ENCODE measurements at regions not wholly inside any gene's neighbourhood (a gene's known extent, or its start where the extent isn't known, plus 50 kb on each side); places are given as distances from the start of the nearest gene placed in this dataset.

DNA sequence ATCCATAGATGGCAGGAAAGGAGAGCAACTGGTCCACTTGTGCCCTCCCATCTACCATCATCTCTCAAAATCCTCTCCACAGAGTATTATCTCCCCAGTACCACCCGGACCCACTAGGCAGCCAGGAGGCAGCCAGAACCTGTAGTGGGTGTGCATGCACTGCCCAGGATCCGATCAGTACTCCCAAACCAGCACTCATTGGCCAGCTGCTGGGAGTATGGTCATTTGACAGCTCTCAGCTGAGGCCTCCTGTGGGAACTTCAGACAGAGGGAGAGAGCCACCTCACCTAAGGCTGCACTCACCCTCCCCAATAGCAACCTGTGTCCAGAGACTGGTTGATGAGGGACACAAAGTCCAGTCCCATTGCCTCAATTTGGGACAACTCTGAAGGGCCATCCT lies 286.0 kb downstream of the TRIM36 start:
- no peak for TF ChIP-seq CTCF (conservative IDR thresholded peaks at IDR 0.05 in 1 of 2, IDR thresholded peaks at IDR 0.05 in 1 of 2; ENCODE audit: extremely low read depth in 1 of 2, insufficient read depth in 1 of 2, low read depth in 1 of 2, low read length in 2 of 2)
- TF ChIP-seq EZH2 (IDR thresholded peaks at IDR 0.05; ENCODE audit: borderline replicate concordance, low read length), result no peak
